H9 (cell line): ENCODE measurements at regions not wholly inside any gene's neighbourhood (a gene's known extent, or its start where the extent isn't known, plus 50 kb on each side); places are given as distances from the start of the nearest gene placed in this dataset.

Experiments
- DNase-seq: peaks from one replicate; pipeline ENCODE4 v3.0.0-alpha.2; 2017
- H2AFZ ChIP-seq: one replicate; pipeline ENCODE4 v1.6.1; 2013; ENCODE audit warnings: mild to moderate bottlenecking, low read length, control low read depth, moderate library complexity
- H2AK5ac ChIP-seq: 2 replicates; pipeline ENCODE4 v1.6.1; 2013; ENCODE audit warnings: low read length, control low read depth, mixed read lengths; ENCODE audit not compliant: insufficient read length
- H2BK120ac ChIP-seq: one replicate; pipeline ENCODE4 v1.6.1; 2013; ENCODE audit warnings: low read depth, mild to moderate bottlenecking, low read length, control low read depth, inconsistent platforms; ENCODE audit not compliant: poor library complexity, severe bottlenecking
- H2BK12ac ChIP-seq: 2 replicates; pipeline ENCODE4 v1.6.1; 2013; ENCODE audit warnings: low read length, control low read depth, mixed read lengths, low read depth; ENCODE audit not compliant: insufficient read length
- H2BK15ac ChIP-seq: 2 replicates; pipeline ENCODE4 v1.6.1; 2013; ENCODE audit warnings: low read depth, low read length, control low read depth
- H2BK20ac ChIP-seq: one replicate; pipeline ENCODE4 v1.6.1; 2013; ENCODE audit warnings: low read depth, mild to moderate bottlenecking, low read length, control low read depth, inconsistent platforms; ENCODE audit not compliant: poor library complexity, severe bottlenecking
- H2BK5ac ChIP-seq: 2 replicates; pipeline ENCODE4 v1.6.1; 2013; ENCODE audit warnings: low read length, control low read depth, mixed read lengths; ENCODE audit not compliant: insufficient read length
- H3K14ac ChIP-seq: 2 replicates; pipeline ENCODE4 v1.6.1; 2013; ENCODE audit warnings: low read length, control low read depth; ENCODE audit not compliant: insufficient read depth
- H3K18ac ChIP-seq: 2 replicates; pipeline ENCODE4 v1.6.1; 2013; ENCODE audit warnings: low read depth, mild to moderate bottlenecking, mixed read lengths, low read length, control low read depth; ENCODE audit not compliant: insufficient read length
- H3K23ac ChIP-seq: 2 replicates; pipeline ENCODE4 v1.6.1; 2013; ENCODE audit warnings: low read length, control low read depth, mixed read lengths, low read depth; ENCODE audit not compliant: insufficient read length
- H3K23me2 ChIP-seq: 2 replicates; pipeline ENCODE4 v1.6.1; 2013; ENCODE audit warnings: low read depth, mild to moderate bottlenecking, mixed read lengths, low read length, control low read depth; ENCODE audit not compliant: insufficient read length, poor library complexity, severe bottlenecking
- H3K27ac ChIP-seq: 2 replicates; pipeline ENCODE4 v1.5.1; 2013; ENCODE audit warnings: low read length, control low read depth, mixed read lengths, low read depth; ENCODE audit not compliant: insufficient read length
- H3K27me3 ChIP-seq: 2 replicates; pipeline ENCODE4 v1.6.1; 2013; ENCODE audit warnings: low read length, control low read depth, inconsistent platforms; ENCODE audit not compliant: insufficient read depth
- H3K4ac ChIP-seq: 2 replicates; pipeline ENCODE4 v1.6.1; 2013; ENCODE audit warnings: low read depth, mild to moderate bottlenecking, control low read depth, inconsistent platforms, low read length, moderate library complexity
- H3K4me1 ChIP-seq: 2 replicates; pipeline ENCODE4 v1.6.1; 2013; ENCODE audit warnings: low read length, control low read depth, inconsistent platforms; ENCODE audit not compliant: insufficient read depth
- H3K4me2 ChIP-seq: 2 replicates; pipeline ENCODE4 v1.6.1; 2013; ENCODE audit warnings: low read length, control low read depth, mixed read lengths; ENCODE audit not compliant: insufficient read length, insufficient read depth
- H3K56ac ChIP-seq: 2 replicates; pipeline ENCODE4 v1.6.1; 2013; ENCODE audit warnings: low read depth, mild to moderate bottlenecking, mixed read lengths, low read length, control low read depth; ENCODE audit not compliant: insufficient read length
- H3K79me1 ChIP-seq: 2 replicates; pipeline ENCODE4 v1.6.1; 2013; ENCODE audit warnings: low read depth, mild to moderate bottlenecking, moderate library complexity, low read length, control low read depth, inconsistent platforms; ENCODE audit not compliant: insufficient read depth, poor library complexity, severe bottlenecking
- H3K79me2 ChIP-seq: 2 replicates; pipeline ENCODE4 v1.6.1; 2013; ENCODE audit warnings: low read length, control low read depth, inconsistent platforms; ENCODE audit not compliant: insufficient read depth
- H3K9ac ChIP-seq: 2 replicates; pipeline ENCODE4 v1.6.1; 2013; ENCODE audit warnings: low read length, control low read depth, mixed read lengths; ENCODE audit not compliant: insufficient read length; ENCODE audit errors: extremely low read depth
- H3K9me3 ChIP-seq: one replicate; pipeline ENCODE4 v1.6.1; 2013; ENCODE audit warnings: low read depth, low read length, inconsistent platforms; ENCODE audit not compliant: control insufficient read depth
- H3T11ph ChIP-seq: one replicate; pipeline ENCODE4 v1.6.1; 2013; ENCODE audit warnings: mild to moderate bottlenecking, low read length, control low read depth, inconsistent platforms
- H4K20me1 ChIP-seq: one replicate; pipeline ENCODE4 v1.6.1; 2013; ENCODE audit not compliant: control insufficient read depth, insufficient read length, insufficient read depth
- H4K5ac ChIP-seq: 2 replicates; pipeline ENCODE4 v1.6.1; 2013; ENCODE audit warnings: low read depth, mild to moderate bottlenecking, mixed read lengths, low read length, control low read depth; ENCODE audit not compliant: insufficient read length
- H4K8ac ChIP-seq: replicated peaks from 2 replicates; pipeline ENCODE4 v1.6.1; 2013; ENCODE audit warnings: low read length, control low read depth, mixed read lengths, low read depth; ENCODE audit not compliant: insufficient read length
- H4K91ac ChIP-seq: 2 replicates; pipeline ENCODE4 v1.6.1; 2013; ENCODE audit warnings: low read depth, mild to moderate bottlenecking, moderate library complexity, mixed read lengths, low read length, control low read depth; ENCODE audit not compliant: insufficient read length
- H3K27ac Mint-ChIP-seq, 3 experiments: 2 replicates in 2 of 3; 3 replicates in 1 of 3; pipeline ENCODE4 v1.8.0; 2020 to 2021; ENCODE audit warnings: mixed read lengths in 3 of 3, mild to moderate bottlenecking in 1 of 3, moderate library complexity in 1 of 3
- H3K27me3 Mint-ChIP-seq: 2 replicates; pipeline ENCODE4 v1.8.0; 2021; ENCODE audit warnings: low read depth, mild to moderate bottlenecking, moderate library complexity, mixed read lengths
- H3K36me3 Mint-ChIP-seq, 3 experiments: 2 replicates in 2 of 3; 3 replicates in 1 of 3; pipeline ENCODE4 v1.8.0; 2020 to 2021; ENCODE audit warnings: low read depth in 3 of 3, mixed read lengths in 3 of 3; ENCODE audit not compliant: insufficient read depth in 1 of 3
- H3K4me1 Mint-ChIP-seq, 2 experiments: 2 replicates each; pipeline ENCODE4 v1.8.0; 2020; ENCODE audit warnings: mixed read lengths in 2 of 2
- H3K4me3 Mint-ChIP-seq, 2 experiments: 2 replicates in 1 of 2; 3 replicates in 1 of 2; pipeline ENCODE4 v1.8.0; 2020 to 2021; ENCODE audit warnings: mild to moderate bottlenecking in 2 of 2, mixed read lengths in 2 of 2, moderate library complexity in 1 of 2
- H3K9me3 Mint-ChIP-seq, 2 experiments: 2 replicates in 1 of 2; 3 replicates in 1 of 2; pipeline ENCODE4 v1.8.0; 2020; ENCODE audit warnings: mild to moderate bottlenecking in 2 of 2, mixed read lengths in 2 of 2, moderate library complexity in 1 of 2
- CTCF ChIP-seq: fragments of 200-600 bp; sonication (generic); conservative IDR thresholded peaks from 3 replicates; pipeline ENCODE4 v1.8.0; 2021; ENCODE audit warnings: antibody characterized with exemption, mild to moderate bottlenecking
- WGBS: extraction: QIAGEN DNeasy Blood & Tissue Kit; methylation state at CpG from one replicate; pipeline ENCODE4 v1.1.7; 2013; ENCODE audit warnings: missing lambda C conversion rate, low lambda C conversion rate, mixed read lengths; ENCODE audit not compliant: insufficient read length; ENCODE audit errors: extremely low coverage; 5-methylcytosine and 5-hydroxymethylcytosine counted together

GRCh38 chr4:122003335-122003734, 51.5 kb upstream of the TRPC3 start:
- Histone ChIP-seq H3K14ac (no peak overlapping the region), H3K4me1 (no peaks in the 10 kb centered on the region), H2AFZ (no peak overlapping the region), H3T11ph (no peak overlapping the region), H3K27ac (no peak overlapping the region), H2BK12ac (no peak overlapping the region), H2BK5ac (no peak overlapping the region), H3K4me2 (no peak overlapping the region), H3K27me3 (no peaks in the 10 kb centered on the region), H3K18ac (no peak overlapping the region), H2BK120ac (no peak overlapping the region), H3K9ac (no peak overlapping the region), H2BK20ac (no peak overlapping the region), H3K23me2 (no peaks in the 10 kb centered on the region), H2BK15ac (no peak overlapping the region), H4K91ac (no peak overlapping the region), H3K56ac (no peak overlapping the region), H3K23ac (no peak overlapping the region), H2AK5ac (no peak overlapping the region), H4K5ac (no peak overlapping the region), H3K79me1 (no peaks in the 10 kb centered on the region), H3K9me3 (no peaks in the 10 kb centered on the region), H4K8ac (no peak overlapping the region), H3K79me2 (no peaks in the 10 kb centered on the region), H4K20me1 (no peaks in the 10 kb centered on the region), H3K4ac (no peak overlapping the region)
- WGBS = no CpG with 5 or more reads among the region's 7 CpGs
- H3K4me3 Mint-ChIP-seq = no peak overlapping the region
- H3K9me3 Mint-ChIP-seq = no peaks in the 10 kb centered on the region
- peak; percentile 82 for DNase-seq
- H3K36me3 Mint-ChIP-seq = no peaks in the 10 kb centered on the region
- H3K27ac Mint-ChIP-seq = no peak overlapping the region
- H3K4me1 Mint-ChIP-seq = no peaks in the 10 kb centered on the region
- H3K27me3 Mint-ChIP-seq = peaks cover 1% of the 10 kb centered on the region
- peak; percentile 74 for TF ChIP-seq CTCF
